Activated CD8-positive, alpha-beta T cell treated with anti-CD3 and anti-CD28 coated beads, Interleukin-2, amount 10 ng/mL, durations not matched to agents 7 days and 5 days (primary cell): ENCODE measurements at regions not wholly inside any gene's neighbourhood (a gene's known extent, or its start where the extent isn't known, plus 50 kb on each side); places are given as distances from the start of the nearest gene placed in this dataset.

Source experiments
- ATAC-seq: fragments of 150-1000 bp; cut with Tn5 transposase; one replicate; pipeline ENCODE4 v1.10.0; 2021; ENCODE audit warnings: moderate library complexity
- CTCF ChIA-PET: fragments of 350-600 bp; sonication (Branson Sonifier 250); formaldehyde crosslinking; loops from one replicate; lab custom pipeline; 2021; ENCODE audit warnings: antibody characterized with exemption; lab: Charles Lee
- POLR2A ChIA-PET: fragments of 350-600 bp; sonication (Branson Sonifier 250); formaldehyde crosslinking; loops from one replicate; lab custom pipeline; 2021; ENCODE audit warnings: antibody characterized with exemption; lab: Charles Lee
- DNase-seq: peaks from one replicate; pipeline ENCODE4 v3.0.0-alpha.2; 2020
- H3K27ac Mint-ChIP-seq: one replicate; pipeline ENCODE4 v1.8.0; 2021; ENCODE audit warnings: mild to moderate bottlenecking, mixed read lengths
- H3K27me3 Mint-ChIP-seq: one replicate; pipeline ENCODE4 v1.8.0; 2021; ENCODE audit warnings: low read depth, mixed read lengths
- H3K36me3 Mint-ChIP-seq: one replicate; pipeline ENCODE4 v1.8.0; 2021; ENCODE audit warnings: low read depth, mixed read lengths
- H3K4me1 Mint-ChIP-seq: one replicate; pipeline ENCODE4 v1.8.0; 2021; ENCODE audit warnings: low read depth, mixed read lengths
- H3K4me3 Mint-ChIP-seq: one replicate; pipeline ENCODE4 v1.8.0; 2021; ENCODE audit warnings: mild to moderate bottlenecking, mixed read lengths
- H3K9me3 Mint-ChIP-seq: one replicate; pipeline ENCODE4 v1.8.0; 2022; ENCODE audit warnings: mixed read lengths; ENCODE audit not compliant: insufficient read depth

- DNase-seq = no peak
- no peak overlapping the region for H3K4me3 Mint-ChIP-seq
- ATAC-seq = no peak
- H3K4me1 Mint-ChIP-seq = peaks cover 38% of the 10 kb centered on the region
- H3K36me3 Mint-ChIP-seq = no peaks in the 10 kb centered on the region
- CTCF ChIA-PET = no interaction called here
- H3K9me3 Mint-ChIP-seq = no peaks in the 10 kb centered on the region
- no peak overlapping the region for H3K27ac Mint-ChIP-seq
- H3K27me3 Mint-ChIP-seq = peaks cover 7% of the 10 kb centered on the region
- POLR2A ChIA-PET = no interaction called here
Measured at GRCh38 chr10:60575105-60575504, 185.4 kb upstream of the ANK3 start.

GRCh38 chr10:60574388-60574787 lies 184.7 kb upstream of the ANK3 start:
- Mint-ChIP-seq H3K9me3 (no peaks in the 10 kb centered on the region), H3K27ac (no peak overlapping the region), H3K27me3 (peaks cover 7% of the 10 kb centered on the region), H3K36me3 (no peaks in the 10 kb centered on the region), H3K4me1 (peaks cover 40% of the 10 kb centered on the region), H3K4me3 (no peak overlapping the region)
- ChIA-PET POLR2A (no interaction called here), CTCF (no interaction called here)
- ATAC-seq (no peak), DNase-seq (no peak)

- POLR2A ChIA-PET = interaction anchor here (1.1 kb wide), 1 partner anchor 205 kb away, joined by 4 read pairs; the partner anchor contains the start of gene CDK1
- ATAC-seq (peak; percentile 67), DNase-seq (peak; percentile 30)
- Mint-ChIP-seq H3K4me3 (peak overlapping the region; percentile 85), H3K9me3 (no peaks in the 10 kb centered on the region), H3K4me1 (peaks cover 40% of the 10 kb centered on the region), H3K27ac (peak overlapping the region; percentile 89), H3K36me3 (no peaks in the 10 kb centered on the region), H3K27me3 (peaks cover 7% of the 10 kb centered on the region)
- CTCF ChIA-PET = no interaction called here
Measured at GRCh38 chr10:60573336-60573735, 183.7 kb upstream of the ANK3 start.

- CTCF ChIA-PET = interaction anchor here (0.7 kb wide), 1 partner anchor 395 kb away, joined by 3 read pairs; no protein-coding TSS in a partner anchor
- H3K9me3 Mint-ChIP-seq = no peaks in the 10 kb centered on the region
- peak overlapping the region; percentile 89 for H3K27ac Mint-ChIP-seq
- POLR2A ChIA-PET = interaction anchor here (1.0 to 1.1 kb wide), 2 partner anchors 205 to 206 kb away, joined by 4 read pairs; partner anchors contain the start of gene CDK1
- H3K27me3 Mint-ChIP-seq = peaks cover 7% of the 10 kb centered on the region
- peak overlapping the region; percentile 85 for H3K4me3 Mint-ChIP-seq
- ATAC-seq (peak; percentile 66), DNase-seq (peak; percentile 31)
- peaks cover 40% of the 10 kb centered on the region for H3K4me1 Mint-ChIP-seq
- H3K36me3 Mint-ChIP-seq = peaks cover 2% of the 10 kb centered on the region
Measured at GRCh38 chr10:60572511-60573194, 183.0 kb upstream of the ANK3 start.

DNA sequence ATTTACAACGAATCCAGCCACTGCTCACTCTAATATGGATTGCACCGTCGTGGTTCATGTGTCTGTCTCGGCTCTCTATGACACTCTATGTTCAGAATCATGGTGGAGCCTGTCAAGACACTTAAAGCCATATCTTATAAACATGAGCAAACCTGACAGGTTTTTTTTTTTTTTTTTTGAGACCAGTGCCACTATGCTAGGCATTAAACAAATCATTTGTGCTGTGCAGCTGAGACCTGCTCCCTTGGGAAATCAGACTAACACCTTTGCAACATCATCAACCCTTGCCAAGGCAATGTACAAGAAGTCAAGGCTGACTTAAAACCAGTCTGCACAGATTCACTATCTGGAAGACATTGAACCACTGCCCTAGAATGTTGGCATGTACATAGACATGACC lies 181.2 kb upstream of the ANK3 start:
- DNase-seq (no peak), ATAC-seq (no peak)
- H3K27me3 Mint-ChIP-seq = peaks cover 7% of the 10 kb centered on the region
- CTCF ChIA-PET = interaction anchor here (0.8 to 1.3 kb wide), 2 partner anchors 10 to 75 kb away, joined by 3 to 5 read pairs; no protein-coding TSS in a partner anchor
- POLR2A ChIA-PET = no interaction called here
- no peak overlapping the region for H3K4me3 Mint-ChIP-seq
- H3K36me3 Mint-ChIP-seq = peaks cover 7% of the 10 kb centered on the region
- H3K4me1 Mint-ChIP-seq = peaks cover 47% of the 10 kb centered on the region
- H3K27ac Mint-ChIP-seq = no peak overlapping the region
- no peaks in the 10 kb centered on the region for H3K9me3 Mint-ChIP-seq

GRCh38 chr10:60570272-60570865 lies 180.7 kb upstream of the ANK3 start:
- H3K4me1 Mint-ChIP-seq = peaks cover 47% of the 10 kb centered on the region
- CTCF ChIA-PET = interaction anchor here (0.8 to 1.3 kb wide), 2 partner anchors 9 to 75 kb away, joined by 3 to 5 read pairs; no protein-coding TSS in a partner anchor
- H3K27me3 Mint-ChIP-seq = peaks cover 7% of the 10 kb centered on the region
- DNase-seq (no peak), ATAC-seq (no peak)
- POLR2A ChIA-PET = no interaction called here
- H3K4me3 Mint-ChIP-seq = no peak overlapping the region
- H3K9me3 Mint-ChIP-seq = no peaks in the 10 kb centered on the region
- H3K36me3 Mint-ChIP-seq = peaks cover 7% of the 10 kb centered on the region
- peak overlapping the region; percentile 18 for H3K27ac Mint-ChIP-seq

- ChIA-PET POLR2A (no interaction called here), CTCF (no interaction called here)
- Mint-ChIP-seq H3K27me3 (peaks cover 7% of the 10 kb centered on the region), H3K4me3 (no peak overlapping the region), H3K9me3 (no peaks in the 10 kb centered on the region), H3K36me3 (peaks cover 7% of the 10 kb centered on the region), H3K27ac (no peak overlapping the region), H3K4me1 (peaks cover 44% of the 10 kb centered on the region)
- DNase-seq (no peak), ATAC-seq (no peak)
Measured at GRCh38 chr10:60569681-60570080, 180.0 kb upstream of the ANK3 start.

DNA sequence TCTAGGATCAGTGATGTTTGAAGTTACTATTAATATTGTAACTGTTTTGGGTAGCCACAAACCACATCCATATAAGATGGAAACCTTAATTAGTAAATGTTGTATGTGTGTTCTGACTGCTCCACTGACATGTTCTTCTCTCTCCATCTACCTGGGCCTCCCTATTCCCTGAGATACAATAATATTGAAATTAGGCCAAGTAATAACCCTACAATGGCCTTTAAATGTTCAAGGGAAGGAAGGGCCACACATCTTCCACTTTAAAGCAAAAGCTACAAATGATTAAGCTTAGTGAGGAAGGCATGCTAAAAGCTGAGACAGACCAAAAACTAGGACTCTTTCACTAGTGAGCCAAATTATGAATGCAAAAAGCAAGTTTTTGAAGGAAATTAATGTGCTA lies 176.4 kb upstream of the ANK3 start:
- peaks cover 20% of the 10 kb centered on the region for H3K4me1 Mint-ChIP-seq
- CTCF ChIA-PET = interaction anchor here (1.2 to 1.4 kb wide), 3 partner anchors 10 to 81 kb away, joined by 3 to 5 read pairs (median 4); no protein-coding TSS in a partner anchor

GRCh38 chr10:60565492-60565891 lies 175.8 kb upstream of the ANK3 start:
- CTCF ChIA-PET = interaction anchor here (1.4 kb wide), 1 partner anchor 19 kb away, joined by 3 read pairs; no protein-coding TSS in a partner anchor

More for the DNA sequence above, 176.4 kb upstream of the ANK3 start:
- H3K36me3 Mint-ChIP-seq = peaks cover 7% of the 10 kb centered on the region
- no peaks in the 10 kb centered on the region for H3K9me3 Mint-ChIP-seq
- DNase-seq (no peak), ATAC-seq (no peak)
- no peak overlapping the region for H3K4me3 Mint-ChIP-seq
- POLR2A ChIA-PET = no interaction called here
- peaks cover 4% of the 10 kb centered on the region for H3K27me3 Mint-ChIP-seq
- H3K27ac Mint-ChIP-seq = peak overlapping the region; percentile 8

GRCh38 chr10:60564475-60564874 lies 174.8 kb upstream of the ANK3 start:
- Mint-ChIP-seq H3K9me3 (no peaks in the 10 kb centered on the region), H3K27ac (no peak overlapping the region), H3K27me3 (peaks cover 4% of the 10 kb centered on the region), H3K4me3 (no peak overlapping the region), H3K36me3 (peaks cover 7% of the 10 kb centered on the region), H3K4me1 (peaks cover 13% of the 10 kb centered on the region)
- ATAC-seq (no peak), DNase-seq (no peak)
- POLR2A ChIA-PET = no interaction called here
- CTCF ChIA-PET = no interaction called here

More at GRCh38 chr10:60565492-60565891, 175.8 kb upstream of the ANK3 start:
- no peak overlapping the region for H3K4me3 Mint-ChIP-seq
- POLR2A ChIA-PET = no interaction called here
- ATAC-seq = no peak
- H3K9me3 Mint-ChIP-seq = no peaks in the 10 kb centered on the region
- H3K36me3 Mint-ChIP-seq = peaks cover 7% of the 10 kb centered on the region
- peaks cover 18% of the 10 kb centered on the region for H3K4me1 Mint-ChIP-seq
- H3K27me3 Mint-ChIP-seq = peaks cover 4% of the 10 kb centered on the region
- no peak for DNase-seq
- H3K27ac Mint-ChIP-seq = no peak overlapping the region

- Mint-ChIP-seq H3K36me3 (no peaks in the 10 kb centered on the region), H3K27ac (no peak overlapping the region), H3K4me1 (no peaks in the 10 kb centered on the region), H3K4me3 (no peak overlapping the region), H3K27me3 (peaks cover 4% of the 10 kb centered on the region), H3K9me3 (no peaks in the 10 kb centered on the region)
- POLR2A ChIA-PET = no interaction called here
- CTCF ChIA-PET = interaction anchor here (1.1 kb wide), 1 partner anchor 10 kb away, joined by 3 read pairs; no protein-coding TSS in a partner anchor
- ATAC-seq = no peak
- no peak for DNase-seq
Measured at GRCh38 chr10:60560451-60560850, 170.8 kb upstream of the ANK3 start.

- DNase-seq (no peak), ATAC-seq (no peak)
- H3K9me3 Mint-ChIP-seq = peaks cover 3% of the 10 kb centered on the region
- ChIA-PET CTCF (interaction anchor here (1.0 to 1.5 kb wide), 2 partner anchors 11 to 318 kb away, joined by 3 read pairs; no protein-coding TSS in a partner anchor), POLR2A (no interaction called here)
- H3K27me3 Mint-ChIP-seq = no peaks in the 10 kb centered on the region
- H3K4me1 Mint-ChIP-seq = no peaks in the 10 kb centered on the region
- H3K4me3 Mint-ChIP-seq = no peak overlapping the region
- H3K36me3 Mint-ChIP-seq = no peaks in the 10 kb centered on the region
- H3K27ac Mint-ChIP-seq = no peak overlapping the region
Measured at GRCh38 chr10:60555700-60556099, 166.0 kb upstream of the ANK3 start.
